Neural cell (in vitro differentiated cells): ENCODE measurements at regions not wholly inside any gene's neighbourhood (a gene's known extent, or its start where the extent isn't known, plus 50 kb on each side); places are given as distances from the start of the nearest gene placed in this dataset.

Experiments used
- H2AFZ ChIP-seq: fragments of 200-600, 300-800 bp; sonication (generic), shearing (Covaris generic); 2 replicates; pipeline ENCODE4 v1.6.0; 2014; ENCODE audit warnings: low read depth, mild to moderate bottlenecking, antibody characterized with exemption, low read length, moderate library complexity
- H3F3A ChIP-seq: fragments of 200-600 bp; shearing (Covaris generic); 2 replicates; pipeline ENCODE4 v1.6.1; 2016; ENCODE audit warnings: mild to moderate bottlenecking, moderate library complexity, mixed read lengths, antibody characterized with exemption, low read length; ENCODE audit not compliant: insufficient read depth, poor library complexity, severe bottlenecking
- H3K27ac ChIP-seq: fragments of 200-600, 300-800 bp; sonication (generic), shearing (Covaris generic); 2 replicates; pipeline ENCODE4 v1.5.1; 2014; ENCODE audit warnings: mild to moderate bottlenecking, low read length, moderate library complexity
- H3K27me3 ChIP-seq: fragments of 300-800, 200-600 bp; sonication (generic), shearing (Covaris generic); 2 replicates; pipeline ENCODE4 v1.6.0; 2014; ENCODE audit warnings: mild to moderate bottlenecking, low read depth, low read length, moderate library complexity; ENCODE audit not compliant: insufficient read depth
- H3K36me3 ChIP-seq: fragments of 300-800, 200-600 bp; sonication (generic), shearing (Covaris generic); 2 replicates; pipeline ENCODE4 v1.5.1; 2014; ENCODE audit warnings: mild to moderate bottlenecking, antibody characterized with exemption, low read length, moderate library complexity; ENCODE audit not compliant: insufficient read depth
- H3K4me2 ChIP-seq: fragments of 300-800, 200-600 bp; sonication (generic), shearing (Covaris generic); 2 replicates; pipeline ENCODE4 v1.6.0; 2014; ENCODE audit warnings: mild to moderate bottlenecking, low read length
- H3K4me3 ChIP-seq: fragments of 300-800, 200-600 bp; sonication (generic), shearing (Covaris generic); 2 replicates; pipeline ENCODE4 v1.5.1; 2014; ENCODE audit warnings: mild to moderate bottlenecking, low read length, moderate library complexity
- H3K79me2 ChIP-seq: fragments of 200-600 bp; shearing (Covaris generic); replicated peaks from 2 replicates; pipeline ENCODE4 v1.6.0; 2014; ENCODE audit warnings: mild to moderate bottlenecking, low read length, moderate library complexity; ENCODE audit not compliant: insufficient read depth
- H3K9ac ChIP-seq: fragments of 300-800, 200-600 bp; sonication (generic), shearing (Covaris generic); 2 replicates; pipeline ENCODE4 v1.6.1; 2016; ENCODE audit warnings: mild to moderate bottlenecking, low read length, mixed read lengths
- H3K9me2 ChIP-seq: fragments of 200-600 bp; shearing (Covaris generic); 2 replicates; pipeline ENCODE4 v1.6.1; 2016; ENCODE audit warnings: mild to moderate bottlenecking, low read length, mixed read lengths; ENCODE audit not compliant: insufficient read depth
- H3K9me3 ChIP-seq: fragments of 200-600, 300-800 bp; sonication (generic), shearing (Covaris generic); 2 replicates; pipeline ENCODE4 v1.6.1; 2016; ENCODE audit warnings: mild to moderate bottlenecking, mixed run types, low read length, moderate library complexity, mixed read lengths
- H4K20me1 ChIP-seq: fragments of 200-600 bp; shearing (Covaris generic); 2 replicates; pipeline ENCODE4 v1.6.1; 2016; ENCODE audit warnings: mild to moderate bottlenecking, mixed run types; ENCODE audit not compliant: insufficient read depth
- CTCF ChIP-seq: fragments of 450-650 bp; IDR thresholded peaks from 2 replicates; pipeline ENCODE4 v1.5.1; 2014; ENCODE audit warnings: antibody characterized with exemption, mild to moderate bottlenecking, moderate library complexity; ENCODE audit not compliant: poor library complexity, severe bottlenecking
- EP300 ChIP-seq: fragments of 450-650 bp; conservative IDR thresholded peaks from 2 replicates; pipeline ENCODE4 v1.6.1; 2014; ENCODE audit warnings: antibody characterized with exemption, mild to moderate bottlenecking, moderate library complexity; ENCODE audit not compliant: poor library complexity, severe bottlenecking
- EZH2 ChIP-seq: fragments of 200-600, 300-800 bp; shearing (Covaris generic), sonication (generic); IDR thresholded peaks from 2 replicates; pipeline ENCODE4 v1.6.1; 2014; ENCODE audit warnings: antibody characterized with exemption, low read length, borderline replicate concordance, mild to moderate bottlenecking; ENCODE audit not compliant: insufficient read depth, poor library complexity, severe bottlenecking
- MXI1 ChIP-seq: fragments of 450-650 bp; conservative IDR thresholded peaks from 2 replicates; pipeline ENCODE4 v1.6.1; 2014; ENCODE audit warnings: antibody characterized with exemption, mild to moderate bottlenecking; ENCODE audit not compliant: poor library complexity, severe bottlenecking
- POLR2AphosphoS5 ChIP-seq: IDR thresholded peaks from 2 replicates; pipeline ENCODE4 v1.6.1; 2012
- RAD21 ChIP-seq: fragments of 450-650 bp; conservative IDR thresholded peaks from 2 replicates; pipeline ENCODE4 v1.6.1; 2014; ENCODE audit warnings: antibody characterized with exemption, mild to moderate bottlenecking, moderate library complexity
- REST ChIP-seq: IDR thresholded peaks from 2 replicates; pipeline ENCODE4 v1.6.1; 2012; ENCODE audit warnings: borderline replicate concordance
- SMC3 ChIP-seq: fragments of 450-650 bp; conservative IDR thresholded peaks from 2 replicates; pipeline ENCODE4 v1.6.1; 2014; ENCODE audit warnings: antibody characterized with exemption, mild to moderate bottlenecking, moderate library complexity; ENCODE audit not compliant: poor library complexity
- TAF1 ChIP-seq: IDR thresholded peaks from 2 replicates; pipeline ENCODE4 v1.6.1; 2012; ENCODE audit warnings: low read depth

- Histone ChIP-seq H3K9me3 (no peaks in the 10 kb centered on the region), H3K36me3 (no peaks in the 10 kb centered on the region), H3K9ac (no peak overlapping the region), H3K9me2 (no peaks in the 10 kb centered on the region), H3K27me3 (no peaks in the 10 kb centered on the region), H3F3A (no peaks in the 10 kb centered on the region), H4K20me1 (no peaks in the 10 kb centered on the region), H3K27ac (no peak overlapping the region), H3K4me3 (no peak overlapping the region), H3K4me2 (no peak overlapping the region), H2AFZ (no peak overlapping the region), H3K79me2 (no peaks in the 10 kb centered on the region)
- no peak for TF ChIP-seq CTCF
- no peak for TF ChIP-seq EP300
Observed at GRCh38 chr13:63287926-63288325, 1872.3 kb upstream of the PCDH20 start.

- no peak overlapping the region for H3K9ac ChIP-seq
- no peak for TF ChIP-seq SMC3
- TF ChIP-seq POLR2AphosphoS5 = no peak
- TF ChIP-seq MXI1 = no peak
- no peak for TF ChIP-seq CTCF
- H3K79me2 ChIP-seq = no peaks in the 10 kb centered on the region
- no peaks in the 10 kb centered on the region for H3K27me3 ChIP-seq
- no peaks in the 10 kb centered on the region for H3K9me2 ChIP-seq
- H2AFZ ChIP-seq = no peak overlapping the region
- no peak overlapping the region for H3K4me2 ChIP-seq
- no peaks in the 10 kb centered on the region for H3K9me3 ChIP-seq
- H4K20me1 ChIP-seq = no peaks in the 10 kb centered on the region
- H3F3A ChIP-seq = no peaks in the 10 kb centered on the region
- H3K36me3 ChIP-seq = no peaks in the 10 kb centered on the region
- no peak overlapping the region for H3K27ac ChIP-seq
- no peak overlapping the region for H3K4me3 ChIP-seq
Observed at GRCh38 chr13:63285426-63285825, 1869.8 kb upstream of the PCDH20 start.

- no peak overlapping the region for H3K9ac ChIP-seq
- no peaks in the 10 kb centered on the region for H3K27me3 ChIP-seq
- no peak for TF ChIP-seq CTCF
- TF ChIP-seq MXI1 = no peak
- TF ChIP-seq EP300 = no peak
- TF ChIP-seq EZH2 = no peak
- TF ChIP-seq REST = no peak
- TF ChIP-seq SMC3 = no peak
- TF ChIP-seq RAD21 = no peak
- no peak for TF ChIP-seq POLR2AphosphoS5
- TF ChIP-seq TAF1 = no peak
Observed at GRCh38 chr13:63279136-63279535, 1863.5 kb upstream of the PCDH20 start.

More at GRCh38 chr13:63279136-63279535, 1863.5 kb upstream of the PCDH20 start:
- H3K4me2 ChIP-seq = no peak overlapping the region
- H3K27ac ChIP-seq = no peak overlapping the region
- H3K79me2 ChIP-seq = no peaks in the 10 kb centered on the region
- H3K4me3 ChIP-seq = no peak overlapping the region
- no peaks in the 10 kb centered on the region for H3F3A ChIP-seq
- H4K20me1 ChIP-seq = no peaks in the 10 kb centered on the region
- H3K9me2 ChIP-seq = no peaks in the 10 kb centered on the region
- no peaks in the 10 kb centered on the region for H3K9me3 ChIP-seq
- no peak overlapping the region for H2AFZ ChIP-seq
- H3K36me3 ChIP-seq = no peaks in the 10 kb centered on the region
